Thyroid gland (tissue), 4 donors: ENCODE measurements at regions not wholly inside any gene's neighbourhood (a gene's known extent, or its start where the extent isn't known, plus 50 kb on each side); places are given as distances from the start of the nearest gene placed in this dataset.

Source experiments
- DNase-seq, 2 donors: peaks; one replicate each; pipeline ENCODE4 v3.0.0-alpha.2; 2019
- H3K27ac ChIP-seq, 3 donors: fragments of 200-600 bp; sonication (generic); 1 replicate in 2 of 3; 2 replicates in 1 of 3; pipeline ENCODE4 v1.5.1; 2016 to 2019; ENCODE audit warnings: mild to moderate bottlenecking in 1 of 3, moderate library complexity in 1 of 3
- H3K27me3 ChIP-seq: fragments of 200-600 bp; sonication (generic); one replicate; pipeline ENCODE4 v1.5.1; 2019
- H3K36me3 ChIP-seq, 2 donors: fragments of 200-600 bp; sonication (generic); one replicate each; pipeline ENCODE4 v1.5.1; 2016 to 2019
- H3K4me1 ChIP-seq, 2 donors: fragments of 200-600 bp; sonication (generic); one replicate each; pipeline ENCODE4 v1.5.1; 2017 to 2019
- H3K4me3 ChIP-seq, 3 donors: fragments of 200-600 bp; sonication (generic); replicated peaks in 1 of 3; 1 replicate in 2 of 3; 2 replicates in 1 of 3; pipeline ENCODE4 v1.5.1; 2016; ENCODE audit warnings: mild to moderate bottlenecking in 1 of 3
- H3K9me3 ChIP-seq: fragments of 200-600 bp; sonication (generic); one replicate; pipeline ENCODE4 v1.5.1; 2017
- POLR2A ChIP-seq, 2 donors: fragments of 450-650 bp; IDR thresholded peaks; one replicate each; pipeline ENCODE4 v1.6.1; 2017; ENCODE audit warnings: antibody characterized with exemption in 2 of 2, mild to moderate bottlenecking in 2 of 2, moderate library complexity in 1 of 2
- WGBS, 2 donors: methylation state at CpG; one replicate each; pipeline ENCODE4 v1.1.5; 2017; 5-methylcytosine and 5-hydroxymethylcytosine counted together
- intact Hi-C: fragments of 100-400 bp; cut with DNase I; formaldehyde crosslinking; loops from one replicate; pipeline ENCODE4 v1.15.1; 2023
- TF ChIP-seq, protein P1 (sequence below), 6 experiments: fragments of 200-600 bp in 3 of 6; fragments of 450-650 bp in 3 of 6; sonication (generic) in 3 of 6; IDR thresholded peaks; one replicate each; pipeline ENCODE4 v1.5.1; 2016 to 2019; ENCODE audit warnings: antibody characterized with exemption in 6 of 6, mild to moderate bottlenecking in 2 of 6, inconsistent platforms in 1 of 6, moderate library complexity in 1 of 6

- H3K4me1 ChIP-seq: no peaks in the 10 kb centered on the region
- no peak for DNase-seq
- intact Hi-C loops: no loop called here
- no peaks in the 10 kb centered on the region for H3K9me3 ChIP-seq
- TF ChIP-seq, protein P1, sequence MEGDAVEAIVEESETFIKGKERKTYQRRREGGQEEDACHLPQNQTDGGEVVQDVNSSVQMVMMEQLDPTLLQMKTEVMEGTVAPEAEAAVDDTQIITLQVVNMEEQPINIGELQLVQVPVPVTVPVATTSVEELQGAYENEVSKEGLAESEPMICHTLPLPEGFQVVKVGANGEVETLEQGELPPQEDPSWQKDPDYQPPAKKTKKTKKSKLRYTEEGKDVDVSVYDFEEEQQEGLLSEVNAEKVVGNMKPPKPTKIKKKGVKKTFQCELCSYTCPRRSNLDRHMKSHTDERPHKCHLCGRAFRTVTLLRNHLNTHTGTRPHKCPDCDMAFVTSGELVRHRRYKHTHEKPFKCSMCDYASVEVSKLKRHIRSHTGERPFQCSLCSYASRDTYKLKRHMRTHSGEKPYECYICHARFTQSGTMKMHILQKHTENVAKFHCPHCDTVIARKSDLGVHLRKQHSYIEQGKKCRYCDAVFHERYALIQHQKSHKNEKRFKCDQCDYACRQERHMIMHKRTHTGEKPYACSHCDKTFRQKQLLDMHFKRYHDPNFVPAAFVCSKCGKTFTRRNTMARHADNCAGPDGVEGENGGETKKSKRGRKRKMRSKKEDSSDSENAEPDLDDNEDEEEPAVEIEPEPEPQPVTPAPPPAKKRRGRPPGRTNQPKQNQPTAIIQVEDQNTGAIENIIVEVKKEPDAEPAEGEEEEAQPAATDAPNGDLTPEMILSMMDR (IDR thresholded peaks at IDR 0.05): no peak
- no peak for TF ChIP-seq POLR2A (IDR thresholded peaks at IDR 0.05)
- H3K27me3 ChIP-seq: no peaks in the 10 kb centered on the region
- H3K4me3 ChIP-seq: no peak overlapping the region
- no peak overlapping the region for H3K27ac ChIP-seq
- WGBS, 2 donors: 94% methylated on average over 8 of the region's 8 CpGs
- H3K36me3 ChIP-seq: no peaks in the 10 kb centered on the region
Observed at GRCh38 chr14:101352567-101352966, 208.7 kb upstream of the DIO3 start.

GRCh38 chr14:101353422-101353821 lies 207.9 kb upstream of the DIO3 start:
- no peak for TF ChIP-seq POLR2A (IDR thresholded peaks at IDR 0.05)
- TF ChIP-seq, protein P1 (IDR thresholded peaks at IDR 0.05): no peak
- intact Hi-C loops: no loop called here
- no peak overlapping the region for H3K27ac ChIP-seq
- H3K9me3 ChIP-seq: no peaks in the 10 kb centered on the region
- H3K27me3 ChIP-seq: no peaks in the 10 kb centered on the region
- no peaks in the 10 kb centered on the region for H3K4me1 ChIP-seq
- WGBS, 2 donors: 74 to 85% methylated on average over 2 of the region's 2 CpGs
- DNase-seq: no peak
- H3K36me3 ChIP-seq: no peaks in the 10 kb centered on the region
- H3K4me3 ChIP-seq: no peak overlapping the region

DNA sequence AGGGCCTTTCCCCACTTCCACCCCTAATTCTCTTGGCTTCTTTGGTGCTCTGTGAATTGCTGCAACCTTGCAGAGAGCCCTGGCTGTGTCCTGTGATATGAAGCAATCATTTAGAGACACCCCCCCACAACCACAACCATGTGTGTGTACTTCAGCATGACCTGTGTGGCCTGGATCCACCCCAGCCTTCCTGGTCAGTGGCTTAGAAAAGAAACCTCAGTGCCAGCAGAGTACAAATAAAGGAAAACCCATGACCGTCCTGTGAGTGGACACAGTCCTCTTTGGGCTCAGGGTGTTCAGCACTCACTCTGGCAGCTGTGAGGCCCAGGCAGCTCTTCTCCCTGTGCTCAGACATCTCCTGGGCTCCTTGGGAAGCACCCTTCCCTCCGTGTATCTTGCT lies 206.6 kb upstream of the DIO3 start:
- no peaks in the 10 kb centered on the region for H3K36me3 ChIP-seq
- H3K9me3 ChIP-seq: no peaks in the 10 kb centered on the region
- intact Hi-C loops: no loop called here
- DNase-seq: no peak
- no peaks in the 10 kb centered on the region for H3K4me1 ChIP-seq
- WGBS, 2 donors: 83% methylated on average over 2 of the region's 2 CpGs
- TF ChIP-seq POLR2A (IDR thresholded peaks at IDR 0.05): no peak
- TF ChIP-seq, protein P1 (IDR thresholded peaks at IDR 0.05): no peak
- no peaks in the 10 kb centered on the region for H3K27me3 ChIP-seq
- H3K4me3 ChIP-seq: no peak overlapping the region
- H3K27ac ChIP-seq: no peak overlapping the region

DNA sequence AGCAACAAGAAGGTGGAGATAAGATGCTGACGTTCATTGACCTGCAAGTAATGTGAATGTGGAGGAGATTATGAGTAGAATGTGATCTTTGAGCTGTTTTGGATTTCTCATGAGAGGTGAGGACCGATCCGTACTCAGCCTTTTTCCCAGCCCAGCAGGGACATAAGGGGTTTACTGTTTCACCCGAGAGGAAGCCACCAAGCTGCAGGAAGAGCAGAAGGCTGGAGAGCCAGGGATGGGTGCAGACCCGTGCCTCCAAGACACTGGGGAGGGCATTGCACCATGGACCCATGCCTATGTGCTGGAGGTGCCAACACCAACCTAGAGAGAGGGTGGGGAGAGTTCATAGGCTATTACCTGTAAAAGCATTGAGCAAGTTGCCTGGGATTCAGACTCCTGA lies 206.0 kb upstream of the DIO3 start:
- Histone ChIP-seq H3K9me3 (no peaks in the 10 kb centered on the region), H3K4me1 (no peaks in the 10 kb centered on the region), H3K4me3 (no peak overlapping the region), H3K36me3 (no peaks in the 10 kb centered on the region), H3K27me3 (no peaks in the 10 kb centered on the region), H3K27ac (no peak overlapping the region)
- intact Hi-C loops: no loop called here
- WGBS, 2 donors: 77 to 78% methylated on average over 5 of the region's 5 CpGs
- TF ChIP-seq, protein P1 (IDR thresholded peaks at IDR 0.05): no peak
- TF ChIP-seq POLR2A (IDR thresholded peaks at IDR 0.05): no peak
- no peak for DNase-seq

DNA sequence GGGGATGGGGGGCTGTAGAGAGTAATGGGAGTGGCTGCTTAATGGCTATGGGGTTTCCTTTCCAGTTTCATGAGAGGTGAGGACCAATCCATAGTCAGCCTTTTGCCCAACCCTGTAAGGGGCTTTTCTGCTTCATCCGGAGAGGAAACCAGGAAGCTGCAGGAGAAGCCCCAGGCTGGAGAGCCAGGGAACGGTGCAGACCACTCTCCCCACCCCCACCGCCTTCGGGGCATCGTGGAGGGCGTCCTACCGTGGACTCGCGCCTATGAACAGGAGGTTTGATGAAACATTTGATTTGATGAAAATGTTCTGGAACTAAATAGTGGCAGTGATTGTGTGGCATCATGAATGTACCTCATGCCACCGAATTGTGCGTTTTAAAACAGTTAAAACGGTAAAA lies 204.3 kb upstream of the DIO3 start:
- TF ChIP-seq, protein P1 (IDR thresholded peaks at IDR 0.05): no peak

More for the DNA sequence above, 204.3 kb upstream of the DIO3 start:
- WGBS, 2 donors: 84 to 89% methylated on average over 12 of the region's 12 CpGs
- intact Hi-C loops: no loop called here
- no peak overlapping the region for H3K27ac ChIP-seq
- H3K9me3 ChIP-seq: no peaks in the 10 kb centered on the region
- no peaks in the 10 kb centered on the region for H3K36me3 ChIP-seq
- DNase-seq: no peak
- no peaks in the 10 kb centered on the region for H3K4me1 ChIP-seq
- H3K4me3 ChIP-seq: no peak overlapping the region
- H3K27me3 ChIP-seq: no peaks in the 10 kb centered on the region
